ENCODE measurements at regions not wholly inside any gene's neighbourhood (a gene's known extent, or its start where the extent isn't known, plus 50 kb on each side); places are given as distances from the start of the nearest gene placed in this dataset.
"Not testable (repeated sequence)": the region's sequence is repeated elsewhere in the genome, so short reads cannot be mapped to it uniquely, and the experiment has no call there.

GRCh38 chr5:176117699-176118238 lies 120.5 kb upstream of the SIMC1 start:
- not testable (repeated sequence) for H4K91ac ChIP-seq (ENCODE audit: low read depth, low read length, poor library complexity); H3K18ac ChIP-seq (ENCODE audit: low read length); H2AK5ac ChIP-seq (ENCODE audit: low read depth, low read length); H3K4me3 ChIP-seq (ENCODE audit: low read length in 2 of 2); H3K27me3 ChIP-seq (ENCODE audit: control insufficient read depth in 3 of 3, insufficient read depth in 3 of 3, low read depth in 1 of 3, low read length in 3 of 3); H3K4me2 ChIP-seq (ENCODE audit: insufficient read depth, low read length, poor library complexity, severe bottlenecking); H3K4ac ChIP-seq (ENCODE audit: low read length); H3K9me3 ChIP-seq (replicated peaks in 1 of 2; ENCODE audit: control insufficient read depth in 2 of 2, insufficient read depth in 1 of 2, low read depth in 1 of 2, low read length in 2 of 2); H2AFZ ChIP-seq (ENCODE audit: low read length); H3K9ac ChIP-seq (ENCODE audit: low read depth, low read length, poor library complexity); H4K8ac ChIP-seq (ENCODE audit: low read depth, low read length); H3K79me1 ChIP-seq (ENCODE audit: low read depth, low read length); H3K23ac ChIP-seq (ENCODE audit: low read depth, low read length, poor library complexity); H3K36me3 ChIP-seq (replicated peaks in 1 of 2; ENCODE audit: control insufficient read depth in 2 of 2, insufficient read depth in 2 of 2, low read length in 2 of 2); H2BK120ac ChIP-seq (ENCODE audit: low read depth, low read length); H3K14ac ChIP-seq (ENCODE audit: low read length); H3K27ac ChIP-seq (replicated peaks; ENCODE audit: low read length); H2BK15ac ChIP-seq (ENCODE audit: low read length); H2BK12ac ChIP-seq (ENCODE audit: low read length); H2BK5ac ChIP-seq (ENCODE audit: low read length); DNase-seq (ENCODE audit: low spot score); H3K4me1 ChIP-seq (ENCODE audit: control insufficient read depth in 2 of 2, insufficient read depth in 1 of 2, low read depth in 1 of 2, low read length in 2 of 2)
- no CpG with 5 or more reads among the region's 8 CpGs for WGBS, 2 donors (ENCODE audit: extremely low coverage in 2 of 2, insufficient read length in 2 of 2, insufficient replicate concordance in 1 of 2)

- not testable (repeated sequence) for H4K8ac ChIP-seq (ENCODE audit: low read depth, low read length); H2AK5ac ChIP-seq (ENCODE audit: low read depth, low read length); H2BK12ac ChIP-seq (ENCODE audit: low read length); H3K27ac ChIP-seq (replicated peaks; ENCODE audit: low read length); H3K9me3 ChIP-seq (replicated peaks in 1 of 2; ENCODE audit: control insufficient read depth in 2 of 2, insufficient read depth in 1 of 2, low read depth in 1 of 2, low read length in 2 of 2); H3K18ac ChIP-seq (ENCODE audit: low read length); DNase-seq (ENCODE audit: low spot score); H3K27me3 ChIP-seq (ENCODE audit: control insufficient read depth in 3 of 3, insufficient read depth in 3 of 3, low read depth in 1 of 3, low read length in 3 of 3); H3K36me3 ChIP-seq (replicated peaks in 1 of 2; ENCODE audit: control insufficient read depth in 2 of 2, insufficient read depth in 2 of 2, low read length in 2 of 2); H4K91ac ChIP-seq (ENCODE audit: low read depth, low read length, poor library complexity); H3K14ac ChIP-seq (ENCODE audit: low read length); H3K23ac ChIP-seq (ENCODE audit: low read depth, low read length, poor library complexity); H3K9ac ChIP-seq (ENCODE audit: low read depth, low read length, poor library complexity); H2AFZ ChIP-seq (ENCODE audit: low read length); H2BK5ac ChIP-seq (ENCODE audit: low read length); H3K4me2 ChIP-seq (ENCODE audit: insufficient read depth, low read length, poor library complexity, severe bottlenecking); H3K4me3 ChIP-seq (ENCODE audit: low read length in 2 of 2); H3K4me1 ChIP-seq (ENCODE audit: control insufficient read depth in 2 of 2, insufficient read depth in 1 of 2, low read depth in 1 of 2, low read length in 2 of 2); H3K79me1 ChIP-seq (ENCODE audit: low read depth, low read length); H3K4ac ChIP-seq (ENCODE audit: low read length); H2BK15ac ChIP-seq (ENCODE audit: low read length); H2BK120ac ChIP-seq (ENCODE audit: low read depth, low read length)
- no CpG with 5 or more reads among the region's 2 CpGs for WGBS, 2 donors (ENCODE audit: extremely low coverage in 2 of 2, insufficient read length in 2 of 2, insufficient replicate concordance in 1 of 2)
Observed at GRCh38 chr5:176122361-176122760, 115.9 kb upstream of the SIMC1 start.

- H2BK5ac ChIP-seq (ENCODE audit: low read length); H3K4me1 ChIP-seq (ENCODE audit: control insufficient read depth in 2 of 2, insufficient read depth in 1 of 2, low read depth in 1 of 2, low read length in 2 of 2); H3K27me3 ChIP-seq (ENCODE audit: control insufficient read depth in 3 of 3, insufficient read depth in 3 of 3, low read depth in 1 of 3, low read length in 3 of 3); DNase-seq (ENCODE audit: low spot score); H2BK15ac ChIP-seq (ENCODE audit: low read length); H3K9me3 ChIP-seq (replicated peaks in 1 of 2; ENCODE audit: control insufficient read depth in 2 of 2, insufficient read depth in 1 of 2, low read depth in 1 of 2, low read length in 2 of 2); H2BK12ac ChIP-seq (ENCODE audit: low read length); H3K23ac ChIP-seq (ENCODE audit: low read depth, low read length, poor library complexity); H2AK5ac ChIP-seq (ENCODE audit: low read depth, low read length); H2AFZ ChIP-seq (ENCODE audit: low read length); H3K27ac ChIP-seq (replicated peaks; ENCODE audit: low read length); H3K14ac ChIP-seq (ENCODE audit: low read length); H3K4me3 ChIP-seq (ENCODE audit: low read length in 2 of 2); H3K4ac ChIP-seq (ENCODE audit: low read length); H3K4me2 ChIP-seq (ENCODE audit: insufficient read depth, low read length, poor library complexity, severe bottlenecking); H3K36me3 ChIP-seq (replicated peaks in 1 of 2; ENCODE audit: control insufficient read depth in 2 of 2, insufficient read depth in 2 of 2, low read length in 2 of 2); H2BK120ac ChIP-seq (ENCODE audit: low read depth, low read length); H3K79me1 ChIP-seq (ENCODE audit: low read depth, low read length); H4K8ac ChIP-seq (ENCODE audit: low read depth, low read length); H4K91ac ChIP-seq (ENCODE audit: low read depth, low read length, poor library complexity); H3K18ac ChIP-seq (ENCODE audit: low read length); H3K9ac ChIP-seq (ENCODE audit: low read depth, low read length, poor library complexity): not testable (repeated sequence)
- WGBS, 2 donors (ENCODE audit: extremely low coverage in 2 of 2, insufficient read length in 2 of 2, insufficient replicate concordance in 1 of 2): no CpG with 5 or more reads among the region's 11 CpGs
Observed at GRCh38 chr5:176124120-176124519, 114.1 kb upstream of the SIMC1 start.

- Histone ChIP-seq H3K4me2 (ENCODE audit: insufficient read depth, low read length, poor library complexity, severe bottlenecking) (no peak overlapping the region), H2BK12ac (ENCODE audit: low read length) (no peak overlapping the region), H4K8ac (ENCODE audit: low read depth, low read length) (no peak overlapping the region), H3K4me1 (ENCODE audit: control insufficient read depth in 2 of 2, insufficient read depth in 1 of 2, low read depth in 1 of 2, low read length in 2 of 2) (peaks cover 0 to 3% of the 10 kb centered on the region in 2 donors), H3K9ac (ENCODE audit: low read depth, low read length, poor library complexity) (no peak overlapping the region), H3K14ac (ENCODE audit: low read length) (no peak overlapping the region), H3K4ac (ENCODE audit: low read length) (no peak overlapping the region), H2AFZ (ENCODE audit: low read length) (no peak overlapping the region), H3K27me3 (ENCODE audit: control insufficient read depth in 3 of 3, insufficient read depth in 3 of 3, low read depth in 1 of 3, low read length in 3 of 3) (peaks cover 7 to 32% (median 31%) of the 10 kb centered on the region in 3 experiments), H3K4me3 (ENCODE audit: low read length in 2 of 2) (no peak overlapping the region), H3K9me3 (replicated peaks in 1 of 2; ENCODE audit: control insufficient read depth in 2 of 2, insufficient read depth in 1 of 2, low read depth in 1 of 2, low read length in 2 of 2) (peaks cover 0 to 6% of the 10 kb centered on the region in 2 donors), H3K18ac (ENCODE audit: low read length) (no peak overlapping the region), H3K36me3 (replicated peaks in 1 of 2; ENCODE audit: control insufficient read depth in 2 of 2, insufficient read depth in 2 of 2, low read length in 2 of 2) (no peaks in the 10 kb centered on the region), H3K23ac (ENCODE audit: low read depth, low read length, poor library complexity) (no peak overlapping the region), H2BK15ac (ENCODE audit: low read length) (no peak overlapping the region), H3K27ac (replicated peaks; ENCODE audit: low read length) (no peak overlapping the region), H2BK120ac (ENCODE audit: low read depth, low read length) (no peak overlapping the region), H3K79me1 (ENCODE audit: low read depth, low read length) (no peaks in the 10 kb centered on the region), H2AK5ac (ENCODE audit: low read depth, low read length) (no peak overlapping the region), H4K91ac (ENCODE audit: low read depth, low read length, poor library complexity) (no peak overlapping the region), H2BK5ac (ENCODE audit: low read length) (no peak overlapping the region)
- no peak for DNase-seq (ENCODE audit: low spot score)
- no CpG with 5 or more reads among the region's 1 CpG for WGBS, 2 donors (ENCODE audit: extremely low coverage in 2 of 2, insufficient read length in 2 of 2, insufficient replicate concordance in 1 of 2)
Observed at GRCh38 chr5:176131771-176132170, 106.5 kb upstream of the SIMC1 start.

Measured in neuronal stem cell (in vitro differentiated cells).